ENCODE measurements at regions not wholly inside any gene's neighbourhood (a gene's known extent, or its start where the extent isn't known, plus 50 kb on each side); places are given as distances from the start of the nearest gene placed in this dataset.
"Not testable (repeated sequence)": the region's sequence is repeated elsewhere in the genome, so short reads cannot be mapped to it uniquely, and the experiment has no call there.

DNA sequence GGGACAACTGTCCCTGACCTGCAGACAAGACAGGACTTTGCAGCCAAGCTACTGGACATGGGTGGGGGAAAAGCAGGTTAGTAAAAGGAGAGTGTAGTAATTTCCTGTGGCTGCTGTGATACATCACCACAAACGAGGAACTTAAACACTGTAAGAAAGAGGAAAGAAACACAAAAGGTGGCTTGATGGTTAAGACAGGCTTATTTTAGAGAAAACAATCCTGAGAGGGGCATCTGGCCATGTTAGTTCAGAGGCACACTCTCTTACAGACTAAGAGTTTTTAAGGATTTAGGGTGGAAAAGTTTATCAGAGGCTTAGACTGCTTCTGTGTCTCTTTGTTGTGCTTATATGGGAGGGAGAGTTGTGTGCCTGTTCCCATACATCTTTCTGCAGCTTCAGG, 667.0 kb downstream of the TYW1 start:
- Histone ChIP-seq H3K4me1 (no peaks in the 10 kb centered on the region), H3K27me3 (no peaks in the 10 kb centered on the region), H3K9me3 (no peaks in the 10 kb centered on the region), H3K4me3 (no peak overlapping the region), H3K27ac (no peak overlapping the region), H3K36me3 (no peaks in the 10 kb centered on the region)
- no peak for TF ChIP-seq POLR2A (IDR thresholded peaks at IDR 0.05)
- TF ChIP-seq, protein P1, sequence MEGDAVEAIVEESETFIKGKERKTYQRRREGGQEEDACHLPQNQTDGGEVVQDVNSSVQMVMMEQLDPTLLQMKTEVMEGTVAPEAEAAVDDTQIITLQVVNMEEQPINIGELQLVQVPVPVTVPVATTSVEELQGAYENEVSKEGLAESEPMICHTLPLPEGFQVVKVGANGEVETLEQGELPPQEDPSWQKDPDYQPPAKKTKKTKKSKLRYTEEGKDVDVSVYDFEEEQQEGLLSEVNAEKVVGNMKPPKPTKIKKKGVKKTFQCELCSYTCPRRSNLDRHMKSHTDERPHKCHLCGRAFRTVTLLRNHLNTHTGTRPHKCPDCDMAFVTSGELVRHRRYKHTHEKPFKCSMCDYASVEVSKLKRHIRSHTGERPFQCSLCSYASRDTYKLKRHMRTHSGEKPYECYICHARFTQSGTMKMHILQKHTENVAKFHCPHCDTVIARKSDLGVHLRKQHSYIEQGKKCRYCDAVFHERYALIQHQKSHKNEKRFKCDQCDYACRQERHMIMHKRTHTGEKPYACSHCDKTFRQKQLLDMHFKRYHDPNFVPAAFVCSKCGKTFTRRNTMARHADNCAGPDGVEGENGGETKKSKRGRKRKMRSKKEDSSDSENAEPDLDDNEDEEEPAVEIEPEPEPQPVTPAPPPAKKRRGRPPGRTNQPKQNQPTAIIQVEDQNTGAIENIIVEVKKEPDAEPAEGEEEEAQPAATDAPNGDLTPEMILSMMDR (IDR thresholded peaks at IDR 0.05 in 4 of 5, conservative IDR thresholded peaks at IDR 0.05 in 1 of 5), result no peak
- intact Hi-C loops (cut with DNase I; ENCODE audit: low total_unique reads), result no loop called here
- in situ Hi-C loops (cut with MboI; ENCODE audit: low sequenced_read_pairs in 4 of 4), result no loop called here
- DNase-seq (no peak), ATAC-seq (no peak)

GRCh38 chr7:67666359-67666758, 669.7 kb downstream of the TYW1 start:
- in situ Hi-C loops (cut with MboI; ENCODE audit: low sequenced_read_pairs in 4 of 4); H3K36me3 ChIP-seq; H3K4me3 ChIP-seq; H3K27ac ChIP-seq; ATAC-seq; H3K27me3 ChIP-seq; H3K9me3 ChIP-seq; H3K4me1 ChIP-seq; DNase-seq; intact Hi-C loops (cut with DNase I; ENCODE audit: low total_unique reads): not testable (repeated sequence)

GRCh38 chr7:67671006-67671548, 674.4 kb downstream of the TYW1 start:
- TF ChIP-seq, protein P1 (IDR thresholded peaks at IDR 0.05 in 4 of 5, conservative IDR thresholded peaks at IDR 0.05 in 1 of 5), result no peak
- TF ChIP-seq POLR2A (IDR thresholded peaks at IDR 0.05), result no peak
- H3K36me3 ChIP-seq, result no peaks in the 10 kb centered on the region
- in situ Hi-C loops (cut with MboI; ENCODE audit: low sequenced_read_pairs in 4 of 4), result no loop called here
- no peaks in the 10 kb centered on the region for H3K27me3 ChIP-seq
- ATAC-seq, result no peak
- H3K27ac ChIP-seq, result no peak overlapping the region
- no peak overlapping the region for H3K4me3 ChIP-seq
- no peak for DNase-seq
- no peaks in the 10 kb centered on the region for H3K4me1 ChIP-seq
- H3K9me3 ChIP-seq, result no peaks in the 10 kb centered on the region
- intact Hi-C loops (cut with DNase I; ENCODE audit: low total_unique reads), result no loop called here

DNA sequence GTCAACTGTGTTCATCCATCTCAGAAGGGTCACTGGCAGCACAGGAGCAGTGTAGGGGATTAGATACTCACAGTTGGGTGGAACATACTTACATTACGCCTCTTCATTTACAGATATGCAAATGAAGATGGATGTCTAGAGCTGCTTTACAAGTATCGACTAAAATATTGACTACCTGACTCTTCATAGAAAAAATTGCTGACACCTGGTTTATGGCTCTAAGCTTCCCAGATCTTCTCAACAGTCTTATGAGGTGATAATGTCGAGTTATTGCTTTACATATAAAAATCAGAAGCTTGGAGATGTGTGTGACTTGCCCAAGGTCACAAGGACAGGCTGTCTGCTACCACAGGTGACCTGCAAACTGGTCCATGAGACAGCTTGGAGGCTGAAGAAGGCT, 677.2 kb downstream of the TYW1 start:
- intact Hi-C loops (cut with DNase I; ENCODE audit: low total_unique reads), result no loop called here
- no peaks in the 10 kb centered on the region for H3K9me3 ChIP-seq

GRCh38 chr7:67674862-67675261, 678.2 kb downstream of the TYW1 start:
- H3K27me3 ChIP-seq; H3K4me3 ChIP-seq; DNase-seq; H3K4me1 ChIP-seq; H3K9me3 ChIP-seq; ATAC-seq; H3K36me3 ChIP-seq; intact Hi-C loops (cut with DNase I; ENCODE audit: low total_unique reads); in situ Hi-C loops (cut with MboI; ENCODE audit: low sequenced_read_pairs in 4 of 4); H3K27ac ChIP-seq: not testable (repeated sequence)

More for the DNA sequence above, 677.2 kb downstream of the TYW1 start:
- Histone ChIP-seq H3K27ac (no peak overlapping the region), H3K27me3 (no peaks in the 10 kb centered on the region), H3K36me3 (no peaks in the 10 kb centered on the region), H3K4me1 (no peaks in the 10 kb centered on the region), H3K4me3 (no peak overlapping the region)
- in situ Hi-C loops (cut with MboI; ENCODE audit: low sequenced_read_pairs in 4 of 4), result no loop called here
- no peak for DNase-seq
- no peak for ATAC-seq
- no peak for TF ChIP-seq POLR2A (IDR thresholded peaks at IDR 0.05)
- TF ChIP-seq, protein P1 (IDR thresholded peaks at IDR 0.05 in 4 of 5, conservative IDR thresholded peaks at IDR 0.05 in 1 of 5), result no peak

DNA sequence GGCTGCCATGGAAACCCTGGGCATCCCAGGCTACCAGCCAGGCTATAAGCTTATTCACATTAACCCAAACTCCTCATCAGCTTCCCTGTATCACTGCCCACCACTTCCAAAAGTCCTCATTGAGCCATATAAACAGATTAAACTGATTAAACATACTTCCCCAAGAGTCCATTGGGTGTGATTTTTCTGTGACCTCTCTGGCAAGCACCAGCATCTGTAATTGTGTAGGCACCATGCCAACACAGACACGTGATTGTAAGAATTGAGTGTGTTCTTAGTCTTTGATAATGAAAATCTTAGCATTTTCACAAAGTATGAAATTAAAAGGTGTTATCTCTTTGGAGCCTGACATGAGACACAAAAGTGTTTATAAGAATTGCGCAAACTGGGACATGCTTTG, 679.3 kb downstream of the TYW1 start:
- Histone ChIP-seq H3K9me3 (no peaks in the 10 kb centered on the region), H3K4me3 (no peak overlapping the region), H3K27me3 (no peaks in the 10 kb centered on the region), H3K36me3 (no peaks in the 10 kb centered on the region), H3K4me1 (no peaks in the 10 kb centered on the region), H3K27ac (no peak overlapping the region)
- TF ChIP-seq, protein P1 (IDR thresholded peaks at IDR 0.05 in 4 of 5, conservative IDR thresholded peaks at IDR 0.05 in 1 of 5), result no peak
- TF ChIP-seq POLR2A (IDR thresholded peaks at IDR 0.05), result no peak
- in situ Hi-C loops (cut with MboI; ENCODE audit: low sequenced_read_pairs in 4 of 4), result no loop called here
- intact Hi-C loops (cut with DNase I; ENCODE audit: low total_unique reads), result no loop called here
- DNase-seq, result no peak
- no peak for ATAC-seq

All from gastrocnemius medialis (tissue), 4 donors.